B cell (primary cell): ENCODE measurements at regions not wholly inside any gene's neighbourhood (a gene's known extent, or its start where the extent isn't known, plus 50 kb on each side); places are given as distances from the start of the nearest gene placed in this dataset.
"Not testable (repeated sequence)": the region's sequence is repeated elsewhere in the genome, so short reads cannot be mapped to it uniquely, and the experiment has no call there.

Experiments
- ATAC-seq: fragments of 200-7000 bp; cut with Tn5 transposase; one replicate; pipeline ENCODE4 v1.10.0; 2021; ENCODE audit warnings: low read depth, mild to moderate bottlenecking, moderate number of reproducible peaks, moderate library complexity
- CTCF ChIA-PET: fragments of 350-600 bp; sonication (Branson Sonifier 250); formaldehyde crosslinking; loops from one replicate; lab custom pipeline; 2021; ENCODE audit warnings: antibody characterized with exemption, inconsistent platforms; lab: Charles Lee
- POLR2A ChIA-PET: fragments of 350-600 bp; sonication (Branson Sonifier 250); formaldehyde crosslinking; loops from one replicate; lab custom pipeline; 2021; ENCODE audit warnings: antibody characterized with exemption; lab: Charles Lee
- DNase-seq: peaks from one replicate; pipeline ENCODE4 v3.0.0; 2013
- H2AFZ ChIP-seq: 2 replicates; pipeline ENCODE4 v1.6.1; 2012; ENCODE audit warnings: mild to moderate bottlenecking, low read depth, low read length; ENCODE audit not compliant: insufficient read depth, poor library complexity, severe bottlenecking
- H3K27ac ChIP-seq, 2 donors: 1 replicate in 1 of 2; 2 replicates in 1 of 2; pipeline ENCODE4 v1.5.1; 2012 to 2013; ENCODE audit warnings: low read length in 2 of 2, mild to moderate bottlenecking in 2 of 2, moderate library complexity in 1 of 2
- H3K27me3 ChIP-seq, 4 experiments: fragments of 200-600 bp in 1 of 4; sonication (generic) in 1 of 4; replicated peaks in 1 of 4; 1 replicate in 2 of 4; 2 replicates in 2 of 4; pipeline versions ENCODE4 v1.6.1 to v1.7.0; 2013 to 2016; ENCODE audit warnings: low read length in 3 of 4, mild to moderate bottlenecking in 2 of 4, mixed read lengths in 1 of 4, moderate library complexity in 1 of 4; ENCODE audit not compliant: insufficient read depth in 4 of 4, control insufficient read depth in 3 of 4; ENCODE audit errors: control extremely low read depth in 1 of 4
- H3K36me3 ChIP-seq, 2 experiments: replicated peaks in 1 of 2; 1 replicate in 1 of 2; 2 replicates in 1 of 2; pipeline versions ENCODE4 v1.6.1 to v1.7.1; 2013; ENCODE audit warnings: low read length in 1 of 2; ENCODE audit not compliant: insufficient read depth in 2 of 2, control insufficient read depth in 1 of 2; ENCODE audit errors: control extremely low read depth in 1 of 2, extremely low read depth in 1 of 2
- H3K4me1 ChIP-seq, 2 donors: fragments of 200-600 bp in 1 of 2; sonication (generic) in 1 of 2; 1 replicate in 1 of 2; 2 replicates in 1 of 2; pipeline versions ENCODE4 v1.5.1 to v1.6.1; 2013 to 2017; ENCODE audit warnings: low read length in 2 of 2; ENCODE audit not compliant: control insufficient read depth in 2 of 2, insufficient read depth in 2 of 2
- H3K4me2 ChIP-seq: replicated peaks from 2 replicates; pipeline ENCODE3; 2012; ENCODE audit warnings: mild to moderate bottlenecking, low read depth, low read length; ENCODE audit not compliant: poor library complexity, severe bottlenecking
- H3K4me3 ChIP-seq, 5 experiments: fragments of 200-600 bp in 1 of 5; sonication (generic) in 1 of 5; 1 replicate in 3 of 5; 2 replicates in 2 of 5; pipeline versions ENCODE4 v1.5.1 to v1.7.0; 2011 to 2016; ENCODE audit warnings: low read length in 4 of 5, mild to moderate bottlenecking in 4 of 5, low read depth in 2 of 5, control low read depth in 1 of 5, moderate library complexity in 1 of 5; ENCODE audit not compliant: insufficient read depth in 1 of 5; ENCODE audit errors: control extremely low read depth in 1 of 5, extremely low read depth in 1 of 5
- H3K79me2 ChIP-seq: fragments of 200-600 bp; sonication (generic); one replicate; pipeline ENCODE4 v1.6.0; 2016; ENCODE audit warnings: low read length; ENCODE audit not compliant: control insufficient read depth, insufficient read depth
- H3K9ac ChIP-seq: fragments of 200-600 bp; sonication (generic); 2 replicates; pipeline ENCODE4 v1.6.1; 2017; ENCODE audit warnings: mild to moderate bottlenecking, low read length, moderate library complexity
- H3K9me3 ChIP-seq, 3 donors: one replicate each; pipeline versions ENCODE4 v1.6.1 to v1.7.1; 2013; ENCODE audit warnings: low read length in 2 of 3; ENCODE audit not compliant: control insufficient read depth in 2 of 3, insufficient read depth in 1 of 3; ENCODE audit errors: control extremely low read depth in 1 of 3
- H4K20me1 ChIP-seq: 2 replicates; pipeline ENCODE4 v1.6.0; 2012; ENCODE audit warnings: mild to moderate bottlenecking, low read length; ENCODE audit not compliant: insufficient read depth, control insufficient read depth, poor library complexity, severe bottlenecking
- H3K27ac Mint-ChIP-seq: one replicate; pipeline ENCODE4 v1.8.0; 2021; ENCODE audit warnings: mixed read lengths
- H3K27me3 Mint-ChIP-seq: one replicate; pipeline ENCODE4 v1.8.0; 2021; ENCODE audit warnings: mixed read lengths
- H3K4me1 Mint-ChIP-seq: one replicate; pipeline ENCODE4 v1.8.0; 2021; ENCODE audit warnings: mixed read lengths
- H3K4me3 Mint-ChIP-seq: one replicate; pipeline ENCODE4 v1.8.0; 2021; ENCODE audit warnings: mixed read lengths
- H3K9me3 Mint-ChIP-seq: one replicate; pipeline ENCODE4 v1.8.0; 2022; ENCODE audit warnings: mixed read lengths; ENCODE audit not compliant: insufficient read depth
- EZH2 ChIP-seq: IDR thresholded peaks from 2 replicates; pipeline ENCODE4 v1.6.1; 2012; ENCODE audit warnings: borderline replicate concordance, low read depth, mild to moderate bottlenecking, moderate library complexity, low read length; ENCODE audit not compliant: insufficient read depth, poor library complexity, severe bottlenecking
- WGBS: methylation state at CpG from one replicate; pipeline ENCODE4 v1.1.5; 2013; ENCODE audit warnings: missing lambda C conversion rate; ENCODE audit not compliant: insufficient coverage; 5-methylcytosine and 5-hydroxymethylcytosine counted together
- intact Hi-C: fragments of 100-400 bp; cut with micrococcal nuclease; formaldehyde crosslinking; loops from one replicate; pipeline ENCODE4 v1.10.0; 2022
- TF ChIP-seq, protein P1 (sequence below): fragments of 200-600 bp; IDR thresholded peaks from one replicate; pipeline ENCODE4 v1.8.0; 2022; ENCODE audit warnings: antibody characterized with exemption, mild to moderate bottlenecking

DNA sequence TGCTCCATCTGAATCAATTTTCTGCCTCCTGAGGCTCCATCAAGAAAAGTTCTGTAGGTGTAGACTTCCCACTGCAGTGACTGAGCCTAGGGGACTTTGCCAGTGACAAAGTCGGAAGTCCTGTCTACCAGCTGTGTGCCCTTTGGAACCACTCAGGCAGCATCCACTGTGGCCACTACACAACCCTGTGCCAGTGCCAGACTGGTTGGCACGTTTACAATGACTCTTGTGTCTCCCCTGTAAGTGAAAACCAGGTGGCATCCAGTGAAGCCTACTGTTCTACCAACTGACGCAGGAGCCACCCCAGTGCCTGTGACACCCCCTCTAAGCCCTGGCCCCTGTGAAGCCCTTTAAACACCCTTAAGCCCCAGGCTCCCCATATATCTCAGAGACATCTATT, 132.1 kb upstream of the SERPINE2 start:
- Histone ChIP-seq H3K9me3 (no peaks in the 10 kb centered on the region), H3K79me2 (no peaks in the 10 kb centered on the region), H3K27ac (no peak overlapping the region), H3K4me1 (no peaks in the 10 kb centered on the region), H3K4me3 (no peak overlapping the region), H3K27me3 (peaks cover 0 to 5% (median 2%) of the 10 kb centered on the region in 4 experiments), H2AFZ (no peak overlapping the region), H3K36me3 (no peaks in the 10 kb centered on the region), H4K20me1 (no peaks in the 10 kb centered on the region), H3K4me2 (no peak overlapping the region), H3K9ac (no peak overlapping the region)
- H3K9me3 Mint-ChIP-seq: peaks cover 6% of the 10 kb centered on the region
- peaks cover 5% of the 10 kb centered on the region for H3K27me3 Mint-ChIP-seq
- CTCF ChIA-PET: no interaction called here
- DNase-seq (no peak), ATAC-seq (no peak)
- H3K4me1 Mint-ChIP-seq: no peaks in the 10 kb centered on the region
- POLR2A ChIA-PET: no interaction called here
- no peak overlapping the region for H3K27ac Mint-ChIP-seq
- WGBS: 82% methylated on average over 3 of the region's 3 CpGs
- no peak overlapping the region for H3K4me3 Mint-ChIP-seq
- intact Hi-C loops: no loop called here
- TF ChIP-seq, protein P1, sequence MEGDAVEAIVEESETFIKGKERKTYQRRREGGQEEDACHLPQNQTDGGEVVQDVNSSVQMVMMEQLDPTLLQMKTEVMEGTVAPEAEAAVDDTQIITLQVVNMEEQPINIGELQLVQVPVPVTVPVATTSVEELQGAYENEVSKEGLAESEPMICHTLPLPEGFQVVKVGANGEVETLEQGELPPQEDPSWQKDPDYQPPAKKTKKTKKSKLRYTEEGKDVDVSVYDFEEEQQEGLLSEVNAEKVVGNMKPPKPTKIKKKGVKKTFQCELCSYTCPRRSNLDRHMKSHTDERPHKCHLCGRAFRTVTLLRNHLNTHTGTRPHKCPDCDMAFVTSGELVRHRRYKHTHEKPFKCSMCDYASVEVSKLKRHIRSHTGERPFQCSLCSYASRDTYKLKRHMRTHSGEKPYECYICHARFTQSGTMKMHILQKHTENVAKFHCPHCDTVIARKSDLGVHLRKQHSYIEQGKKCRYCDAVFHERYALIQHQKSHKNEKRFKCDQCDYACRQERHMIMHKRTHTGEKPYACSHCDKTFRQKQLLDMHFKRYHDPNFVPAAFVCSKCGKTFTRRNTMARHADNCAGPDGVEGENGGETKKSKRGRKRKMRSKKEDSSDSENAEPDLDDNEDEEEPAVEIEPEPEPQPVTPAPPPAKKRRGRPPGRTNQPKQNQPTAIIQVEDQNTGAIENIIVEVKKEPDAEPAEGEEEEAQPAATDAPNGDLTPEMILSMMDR: no peak
- TF ChIP-seq EZH2: no peak

DNA sequence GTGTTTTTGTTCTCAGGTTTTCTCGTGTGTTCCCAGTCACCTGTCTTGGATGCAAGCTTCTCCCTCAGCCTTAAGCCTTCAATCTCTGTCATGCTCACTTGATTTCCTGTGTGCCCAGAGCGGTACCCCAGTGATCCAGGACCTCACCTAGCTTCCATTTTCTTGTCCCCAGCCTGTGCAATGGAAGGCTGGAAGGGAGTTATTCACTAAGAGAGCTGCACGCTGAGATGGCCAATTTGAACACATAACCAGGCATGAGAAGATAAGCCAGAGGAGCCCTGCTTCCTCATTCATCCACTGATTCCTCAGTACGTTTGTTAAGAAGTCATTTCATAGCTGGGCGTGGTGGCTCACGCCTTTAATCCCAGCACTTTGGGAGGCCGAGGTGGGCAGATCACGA, 130.8 kb upstream of the SERPINE2 start:
- Histone ChIP-seq H4K20me1 (no peaks in the 10 kb centered on the region), H3K27ac (no peak overlapping the region), H3K4me3 (no peak overlapping the region), H3K36me3 (no peaks in the 10 kb centered on the region), H3K4me2 (no peak overlapping the region), H3K9ac (no peak overlapping the region), H3K27me3 (peaks cover 0 to 5% (median 0%) of the 10 kb centered on the region in 4 experiments), H2AFZ (no peak overlapping the region), H3K4me1 (no peaks in the 10 kb centered on the region), H3K9me3 (no peaks in the 10 kb centered on the region), H3K79me2 (no peaks in the 10 kb centered on the region)
- peaks cover 2% of the 10 kb centered on the region for H3K27me3 Mint-ChIP-seq
- ATAC-seq (no peak), DNase-seq (no peak)
- peaks cover 6% of the 10 kb centered on the region for H3K9me3 Mint-ChIP-seq
- CTCF ChIA-PET: interaction anchor here (0.6 kb wide), 1 partner anchor 524 kb away, joined by 3 read pairs; no protein-coding TSS in a partner anchor
- TF ChIP-seq, protein P1: no peak
- TF ChIP-seq EZH2: no peak
- 83% methylated on average over 4 of the region's 8 CpGs for WGBS
- no peak overlapping the region for H3K4me3 Mint-ChIP-seq
- POLR2A ChIA-PET: no interaction called here
- H3K27ac Mint-ChIP-seq: no peak overlapping the region
- intact Hi-C loops: no loop called here
- H3K4me1 Mint-ChIP-seq: no peaks in the 10 kb centered on the region

DNA sequence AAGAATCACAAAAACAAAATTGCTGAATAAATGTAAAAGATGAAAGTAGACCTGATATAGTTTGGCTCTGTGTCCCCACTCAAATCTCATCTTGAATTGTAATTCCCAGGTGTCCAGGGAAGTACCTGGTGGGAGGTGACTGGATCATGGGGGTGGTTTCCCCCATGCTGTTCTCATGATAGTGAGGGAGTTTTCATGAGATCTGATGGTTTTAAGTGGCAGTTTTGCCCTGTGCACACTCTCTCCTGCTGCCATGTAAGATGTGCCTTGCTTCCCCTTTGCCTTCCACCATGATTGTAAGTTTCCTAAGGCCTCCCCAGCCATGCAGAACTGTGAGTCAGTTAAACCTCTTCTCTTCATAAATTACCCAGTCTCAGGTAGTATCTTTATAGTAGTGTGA, 128.7 kb upstream of the SERPINE2 start:
- H3K4me1 Mint-ChIP-seq, DNase-seq, H2AFZ ChIP-seq, CTCF ChIA-PET, POLR2A ChIA-PET, ATAC-seq, H4K20me1 ChIP-seq, H3K27me3 ChIP-seq, H3K79me2 ChIP-seq, H3K9ac ChIP-seq, H3K4me3 ChIP-seq, H3K27ac Mint-ChIP-seq, H3K9me3 Mint-ChIP-seq, H3K4me1 ChIP-seq, H3K27ac ChIP-seq, H3K4me3 Mint-ChIP-seq, H3K4me2 ChIP-seq, H3K36me3 ChIP-seq, H3K9me3 ChIP-seq, intact Hi-C loops: not testable (repeated sequence)
- H3K27me3 Mint-ChIP-seq: peaks cover 11% of the 10 kb centered on the region
